C4-2B (cell line): ENCODE measurements at regions not wholly inside any gene's neighbourhood (a gene's known extent, or its start where the extent isn't known, plus 50 kb on each side); places are given as distances from the start of the nearest gene placed in this dataset.

Experiments used
- CTCF ChIP-seq: fragments of 450-650 bp; conservative IDR thresholded peaks from 2 replicates; pipeline ENCODE4 v1.5.1; 2017; ENCODE audit warnings: mild to moderate bottlenecking
- ZFX ChIP-seq: fragments of 450-650 bp; IDR thresholded peaks from 2 replicates; pipeline ENCODE4 v1.6.1; 2017

GRCh38 chr18:78558948-78559347 lies 420.7 kb upstream of the SALL3 start:
- no peak for TF ChIP-seq CTCF
- TF ChIP-seq ZFX: no peak
